HepG2 (cell line): ENCODE measurements at regions not wholly inside any gene's neighbourhood (a gene's known extent, or its start where the extent isn't known, plus 50 kb on each side); places are given as distances from the start of the nearest gene placed in this dataset.

ENCODE experiments used
- ATAC-seq: fragments of 200-7000 bp; cut with Tn5 transposase; 3 replicates; pipeline ENCODE4 v1.9.1; 2020; ENCODE audit warnings: mild to moderate bottlenecking, moderate library complexity
- BruUV-seq: library from RNA; stranded (reverse); fragments of 400-500 nt; replicated peaks from 2 replicates; lab custom pipeline; 2021; lab: Mats Ljungman, UMichigan
- CTCF ChIA-PET: fragments of 300-600 bp; formaldehyde crosslinking; extraction: SDS; loops from one replicate; lab custom pipeline; 2021; ENCODE audit warnings: low total read pairs, inconsistent platforms, low intra/inter-chr PET ratio; lab: Yijun Ruan, JAX
- POLR2A ChIA-PET: fragments of 350-600 bp; sonication (Branson Sonifier 250); formaldehyde crosslinking; loops from one replicate; lab custom pipeline; 2020; ENCODE audit warnings: antibody characterized with exemption, inconsistent platforms; lab: Yijun Ruan, JAX
- DNase-seq: peaks from one replicate; pipeline ENCODE4 v3.0.0-alpha.2; 2015; ENCODE audit warnings: low spot score
- FAIRE-seq: peaks from 3 replicates; lab custom pipeline; 2011; peaks lifted over from hg19 to GRCh38; lab: Jason Lieb, UNC
- H2AFZ ChIP-seq: one replicate; pipeline ENCODE4 v1.6.1; 2011; ENCODE audit warnings: low read length, inconsistent platforms
- H3K27ac ChIP-seq: fragments of 300-600 bp; 3 replicates; pipeline ENCODE4 v1.8.0; 2011; ENCODE audit warnings: mixed run types, mild to moderate bottlenecking, mixed read lengths, low read length, inconsistent platforms; ENCODE audit not compliant: insufficient read depth; ENCODE audit errors: extremely low read length
- H3K27me3 ChIP-seq, 2 experiments: fragments of 200-600 bp in 1 of 2; 2 replicates in 1 of 2; 3 replicates in 1 of 2; pipeline versions ENCODE4 v1.6.0 to v1.8.0; 2011; ENCODE audit warnings: low read length in 2 of 2, mild to moderate bottlenecking in 2 of 2, moderate library complexity in 2 of 2, inconsistent platforms in 1 of 2; ENCODE audit not compliant: insufficient read depth in 2 of 2, control insufficient read depth in 1 of 2
- H3K36me3 ChIP-seq, 2 experiments: fragments of 200-600 bp in 1 of 2; replicated peaks in 1 of 2; 2 replicates in 1 of 2; 3 replicates in 1 of 2; pipeline versions ENCODE4 v1.5.1 to v1.8.0; 2011; ENCODE audit warnings: low read length in 2 of 2, inconsistent platforms in 1 of 2; ENCODE audit not compliant: insufficient read depth in 2 of 2, control insufficient read depth in 1 of 2
- H3K4me1 ChIP-seq: 2 replicates; pipeline ENCODE4 v1.5.1; 2012; ENCODE audit warnings: low read length, inconsistent platforms; ENCODE audit not compliant: insufficient read depth
- H3K4me2 ChIP-seq: 2 replicates; pipeline ENCODE4 v1.6.0; 2011; ENCODE audit warnings: low read depth, low read length, inconsistent platforms
- H3K4me3 ChIP-seq, 3 experiments: fragments of 200-600 bp in 1 of 3; sonication (generic), shearing (Covaris generic) in 1 of 3; replicated peaks in 1 of 3; 2 replicates each; pipeline ENCODE4 v1.5.1; 2011 to 2016; ENCODE audit warnings: low read length in 3 of 3, inconsistent platforms in 2 of 3, low read depth in 2 of 3, mild to moderate bottlenecking in 2 of 3, control low read depth in 1 of 3, mixed read lengths in 1 of 3; ENCODE audit not compliant: insufficient read depth in 1 of 3
- H3K79me2 ChIP-seq: one replicate; pipeline ENCODE4 v1.6.1; 2011; ENCODE audit warnings: low read length, inconsistent platforms; ENCODE audit not compliant: insufficient read depth
- H3K9ac ChIP-seq: 2 replicates; pipeline ENCODE4 v1.6.0; 2011; ENCODE audit warnings: mild to moderate bottlenecking, low read depth, low read length, inconsistent platforms; ENCODE audit not compliant: insufficient read depth
- H3K9me3 ChIP-seq: 2 replicates; pipeline ENCODE4 v1.5.1; 2012; ENCODE audit warnings: mild to moderate bottlenecking, low read length
- H4K20me1 ChIP-seq: 2 replicates; pipeline ENCODE4 v1.6.0; 2011; ENCODE audit warnings: inconsistent platforms, mild to moderate bottlenecking, low read length, moderate library complexity; ENCODE audit not compliant: insufficient read depth
- KDM5B ChIP-seq: sonication (generic); formaldehyde crosslinking; IDR thresholded peaks from 2 replicates; pipeline ENCODE4 v1.4.0; 2020; ENCODE audit warnings: missing genetic modification reagents, mild to moderate bottlenecking, borderline replicate concordance
- MTA3 ChIP-seq: sonication (generic); formaldehyde crosslinking; IDR thresholded peaks from 2 replicates; pipeline ENCODE4 v1.4.0; 2020; ENCODE audit warnings: missing genetic modification reagents
- NFYB ChIP-seq: sonication (generic); formaldehyde crosslinking; IDR thresholded peaks from 2 replicates; pipeline ENCODE4 v1.4.0; 2020; ENCODE audit warnings: missing genetic modification reagents
- NFYC ChIP-seq: IDR thresholded peaks from 2 replicates; pipeline ENCODE4 v1.6.1; 2016; ENCODE audit warnings: missing genetic modification reagents, missing compliant biosample characterization
- USF2 ChIP-seq, 2 experiments: sonication (generic) in 1 of 2; formaldehyde crosslinking in 1 of 2; IDR thresholded peaks; 2 replicates each; pipeline versions ENCODE4 v1.5.1 to v1.6.1; 2011 to 2020; ENCODE audit warnings: borderline replicate concordance in 1 of 2, low read depth in 1 of 2, low read length in 1 of 2, mild to moderate bottlenecking in 1 of 2, missing genetic modification reagents in 1 of 2, moderate library complexity in 1 of 2
- WGBS: methylation state at CpG from one replicate; pipeline ENCODE4 v1.1.6; 2017; ENCODE audit warnings: low lambda C conversion rate; 5-methylcytosine and 5-hydroxymethylcytosine counted together
- in situ Hi-C: cut with HindIII; loops from 2 replicates; pipeline ENCODE4 v1.10.0; 2017; ENCODE audit warnings: low pct_unique_long_range_greater_than_20kb; ENCODE audit not compliant: extremely low pct_ligation_motif_present
- intact Hi-C: fragments of 100-400 bp; cut with micrococcal nuclease; formaldehyde crosslinking; loops from one replicate; pipeline ENCODE4 v1.10.0; 2022; ENCODE audit not compliant: unreplicated experiment

- no peaks in the 10 kb centered on the region for H3K36me3 ChIP-seq
- CTCF ChIA-PET: no interaction called here
- POLR2A ChIA-PET: no interaction called here
- 55% methylated on average over 6 of the region's 9 CpGs for WGBS
- H3K79me2 ChIP-seq: no peaks in the 10 kb centered on the region
- H3K4me2 ChIP-seq: no peak overlapping the region
- no peaks in the 10 kb centered on the region for H4K20me1 ChIP-seq
- FAIRE-seq (no peak), DNase-seq (no peak)
- H3K27me3 ChIP-seq: no peaks in the 10 kb centered on the region; a peak in 1 of 5 replicates
- intact Hi-C loops: no loop called here
- no peaks in the 10 kb centered on the region for H3K4me1 ChIP-seq
- in situ Hi-C loops: no loop called here
- TF ChIP-seq MTA3 (CRISPR knock-in tag): no peak
- peak; percentile 54 for TF ChIP-seq NFYC (CRISPR knock-in tag)
- TF ChIP-seq USF2 (IDR thresholded peaks at IDR 0.05; ENCODE audit: low read depth, low read length): peak; percentile 35; the same call in 1 of the 2 replicates
- TF ChIP-seq USF2 (CRISPR knock-in tag; IDR thresholded peaks at IDR 0.05; ENCODE audit: borderline replicate concordance): peak; percentile 52; the same call in 1 of the 2 replicates
- TF ChIP-seq NFYB (CRISPR knock-in tag): peak; percentile 46; the same call in 1 of the 2 replicates
- TF ChIP-seq KDM5B (CRISPR knock-in tag): no peak
- TF ChIP-seq, all 625 proteins: peak for 3
- H3K9me3 ChIP-seq: no peaks in the 10 kb centered on the region
- no peak overlapping the region for H3K9ac ChIP-seq
- BruUV-seq: no TSS peak
- no peak overlapping the region for H3K4me3 ChIP-seq
- no peak overlapping the region for H3K27ac ChIP-seq
- no peak overlapping the region for H2AFZ ChIP-seq
- ATAC-seq: no peak
Measured at GRCh38 chr10:34024693-34025425, 690.4 kb upstream of the NRP1 start.
